HG02840 (cell line): ENCODE measurements at regions not wholly inside any gene's neighbourhood (a gene's known extent, or its start where the extent isn't known, plus 50 kb on each side); places are given as distances from the start of the nearest gene placed in this dataset.
"Not testable (repeated sequence)": the region's sequence is repeated elsewhere in the genome, so short reads cannot be mapped to it uniquely, and the experiment has no call there.

ENCODE experiments used
- ATAC-seq: cut with Tn5 transposase; IDR thresholded peaks from one replicate; pipeline ENCODE4 v1.9.1; 2021; ENCODE audit warnings: mild to moderate bottlenecking, moderate library complexity, moderate number of reproducible peaks; ENCODE audit not compliant: unreplicated experiment, low FRiP score

DNA sequence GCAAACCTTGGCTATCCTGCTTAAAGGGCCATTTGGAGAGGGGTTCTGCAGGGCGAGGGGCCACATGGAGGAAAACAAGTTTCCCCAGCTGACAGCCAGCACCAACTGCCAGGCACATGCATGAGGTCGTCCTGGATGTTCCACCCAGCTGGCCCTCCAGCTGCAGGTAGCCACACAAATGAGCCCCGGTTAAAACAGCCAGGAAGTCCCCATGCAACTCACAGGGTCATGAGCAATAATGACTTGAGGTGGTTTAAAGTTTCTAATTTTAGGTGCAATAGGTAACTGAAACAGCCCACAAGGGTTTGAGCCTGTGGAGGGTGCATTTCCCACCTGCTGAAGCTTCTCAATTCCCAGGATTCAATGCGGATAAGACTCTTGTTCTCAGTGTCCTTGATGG lies 160.8 kb upstream of the CCZ1B start:
- not testable (repeated sequence) for ATAC-seq

DNA sequence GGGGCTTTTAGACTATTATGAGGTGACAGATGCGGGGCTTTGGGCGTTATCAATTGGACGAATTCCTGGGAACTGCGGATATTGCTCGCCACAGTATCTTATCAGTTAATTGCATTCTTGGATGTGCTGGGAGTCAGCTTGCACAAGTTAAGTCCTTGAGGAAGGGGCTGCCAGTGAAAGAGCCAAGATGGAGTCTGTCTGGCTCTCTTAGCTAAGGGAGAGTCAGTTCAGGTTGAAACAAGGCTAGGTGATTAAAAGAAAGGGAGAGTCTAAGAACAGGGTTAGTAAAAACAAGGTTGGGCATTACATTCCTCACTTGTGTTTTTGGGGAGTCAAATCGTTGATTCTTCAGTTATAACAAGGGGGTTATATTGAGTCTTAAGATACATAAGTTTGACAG lies 162.5 kb upstream of the CCZ1B start:
- not testable (repeated sequence) for ATAC-seq

DNA sequence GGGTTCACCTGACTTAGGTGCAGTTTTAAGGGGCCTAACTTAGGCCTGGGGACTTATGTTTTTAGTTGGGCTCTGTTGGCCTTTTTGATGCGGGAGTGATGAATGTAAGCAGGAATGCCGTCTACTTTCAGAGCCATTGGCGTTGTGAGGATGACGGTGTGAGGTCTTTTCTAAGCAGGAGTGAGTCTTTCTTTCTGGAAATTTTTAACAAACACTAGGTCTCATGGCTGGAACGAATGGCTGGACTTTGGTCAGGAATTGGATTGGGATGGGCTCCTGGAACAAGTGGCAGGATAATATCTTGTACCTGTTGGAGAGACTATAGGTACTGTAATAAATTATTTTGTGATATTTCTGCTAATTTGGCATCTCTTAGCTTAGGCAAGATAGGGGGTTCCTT lies 163.9 kb upstream of the CCZ1B start:
- not testable (repeated sequence) for ATAC-seq

DNA sequence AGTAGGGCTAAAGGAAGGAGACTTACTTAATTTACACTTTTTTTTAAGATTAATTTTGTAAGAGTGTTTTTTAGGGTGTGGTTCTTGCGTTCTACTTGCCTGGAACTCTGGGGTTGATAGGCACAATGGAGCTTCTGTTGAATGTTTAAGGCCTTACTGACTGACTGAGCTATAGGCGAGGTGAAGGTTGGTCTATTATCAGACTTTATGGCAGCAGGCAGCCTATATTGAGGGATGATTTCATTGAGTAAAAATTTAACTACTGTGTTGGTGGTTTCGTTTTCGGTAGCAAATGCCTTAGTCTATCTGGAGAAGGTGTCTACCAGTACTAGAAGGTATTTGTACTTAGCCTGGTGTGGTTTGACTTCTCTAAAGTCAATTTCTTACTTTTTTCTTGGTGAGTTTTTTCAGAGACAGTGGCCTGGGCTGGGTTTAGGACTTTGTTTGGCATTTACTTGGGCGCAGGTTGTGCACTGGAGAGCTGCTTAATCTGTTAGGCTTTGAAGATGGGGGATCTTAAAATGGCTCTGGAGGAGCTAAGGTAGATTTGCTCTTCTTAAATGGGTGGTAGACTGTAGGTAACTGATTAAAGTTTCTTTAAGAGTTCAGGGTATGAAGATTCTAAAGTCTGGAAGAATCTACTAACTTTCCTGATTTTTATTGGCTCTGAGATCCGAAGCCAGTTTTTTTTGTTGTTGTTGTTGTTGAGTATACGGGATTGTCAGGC lies 164.5 kb upstream of the CCZ1B start:
- not testable (repeated sequence) for ATAC-seq

DNA sequence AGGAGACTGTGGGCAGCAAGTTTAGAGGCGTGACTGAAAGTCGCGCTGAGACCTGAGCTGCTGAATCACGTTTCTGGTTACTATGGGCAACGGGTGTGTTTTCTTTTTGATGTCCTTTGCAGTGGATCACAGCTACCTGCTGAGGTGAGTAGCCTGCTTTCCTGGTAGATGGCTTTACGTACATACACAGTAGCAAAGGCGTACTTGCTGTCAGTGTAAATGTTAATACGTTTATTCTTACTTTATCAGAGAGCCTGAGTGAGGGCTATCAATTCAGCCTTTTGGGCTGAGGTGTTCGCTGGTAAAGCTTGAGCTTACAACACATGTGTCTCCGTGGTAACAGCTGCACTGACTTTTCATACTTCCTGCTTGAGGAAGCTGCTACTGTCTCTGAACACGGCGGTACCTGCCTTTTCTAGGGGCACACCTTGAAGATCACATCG lies 165.1 kb upstream of the CCZ1B start:
- not testable (repeated sequence) for ATAC-seq

DNA sequence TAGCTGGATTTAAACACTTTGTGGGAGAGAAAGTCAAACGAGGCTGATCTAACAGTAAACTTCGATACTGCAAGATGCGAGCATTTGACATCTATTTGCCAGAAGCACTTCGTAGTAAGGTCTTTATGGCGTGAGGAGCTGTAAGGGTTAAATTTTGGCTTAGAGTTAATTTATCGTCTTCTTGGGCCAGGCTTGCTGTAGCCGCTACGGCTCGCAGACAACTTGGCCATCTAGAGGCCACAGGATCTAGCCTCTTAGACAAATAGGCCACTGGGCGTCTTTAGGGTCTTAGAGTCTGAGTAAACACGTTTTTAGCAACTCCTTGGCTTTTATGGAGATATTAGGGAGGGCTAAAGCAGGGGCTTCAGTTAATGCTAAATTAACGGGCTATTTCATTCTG lies 165.6 kb upstream of the CCZ1B start:
- not testable (repeated sequence) for ATAC-seq

DNA sequence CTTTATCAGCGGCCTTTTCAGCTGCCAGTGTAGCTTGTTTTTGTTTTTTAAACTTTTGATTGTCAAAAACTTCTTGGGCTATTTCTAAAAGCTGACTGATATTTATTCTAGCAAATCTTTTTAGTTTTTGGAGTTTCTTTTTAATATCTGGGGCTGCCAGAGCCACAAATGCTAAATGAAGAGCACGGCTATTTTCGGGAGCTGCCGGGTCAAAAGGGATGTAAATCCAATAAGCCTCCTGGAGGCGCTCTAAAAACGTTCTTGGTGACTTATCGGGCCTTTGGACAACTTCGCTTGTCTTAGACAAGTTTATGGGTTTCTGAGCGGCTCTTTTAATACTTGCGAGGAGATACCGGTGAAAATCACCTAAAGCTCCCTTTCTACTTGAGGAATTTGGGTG lies 166.1 kb upstream of the CCZ1B start:
- ATAC-seq = not testable (repeated sequence)

DNA sequence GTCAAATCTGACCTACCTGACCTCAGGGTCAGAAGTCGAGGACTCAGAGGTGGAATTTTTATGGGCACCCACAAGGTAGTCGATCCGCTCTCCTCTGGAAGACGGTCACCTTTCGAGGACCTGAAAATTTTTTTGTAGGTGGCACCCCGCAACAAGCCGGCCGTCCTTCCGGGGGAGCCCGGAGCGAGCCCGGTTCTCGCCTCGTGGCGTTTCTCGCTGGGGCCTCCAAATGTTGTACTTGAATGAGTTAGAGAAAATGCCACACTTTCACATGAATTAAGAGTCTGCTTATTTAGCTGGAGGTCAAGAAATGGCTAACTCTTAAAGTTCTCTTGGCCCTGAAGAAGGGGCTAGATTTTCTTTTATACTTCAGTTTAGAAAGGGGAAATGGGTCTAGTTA lies 169.0 kb upstream of the CCZ1B start:
- ATAC-seq = not testable (repeated sequence)

DNA sequence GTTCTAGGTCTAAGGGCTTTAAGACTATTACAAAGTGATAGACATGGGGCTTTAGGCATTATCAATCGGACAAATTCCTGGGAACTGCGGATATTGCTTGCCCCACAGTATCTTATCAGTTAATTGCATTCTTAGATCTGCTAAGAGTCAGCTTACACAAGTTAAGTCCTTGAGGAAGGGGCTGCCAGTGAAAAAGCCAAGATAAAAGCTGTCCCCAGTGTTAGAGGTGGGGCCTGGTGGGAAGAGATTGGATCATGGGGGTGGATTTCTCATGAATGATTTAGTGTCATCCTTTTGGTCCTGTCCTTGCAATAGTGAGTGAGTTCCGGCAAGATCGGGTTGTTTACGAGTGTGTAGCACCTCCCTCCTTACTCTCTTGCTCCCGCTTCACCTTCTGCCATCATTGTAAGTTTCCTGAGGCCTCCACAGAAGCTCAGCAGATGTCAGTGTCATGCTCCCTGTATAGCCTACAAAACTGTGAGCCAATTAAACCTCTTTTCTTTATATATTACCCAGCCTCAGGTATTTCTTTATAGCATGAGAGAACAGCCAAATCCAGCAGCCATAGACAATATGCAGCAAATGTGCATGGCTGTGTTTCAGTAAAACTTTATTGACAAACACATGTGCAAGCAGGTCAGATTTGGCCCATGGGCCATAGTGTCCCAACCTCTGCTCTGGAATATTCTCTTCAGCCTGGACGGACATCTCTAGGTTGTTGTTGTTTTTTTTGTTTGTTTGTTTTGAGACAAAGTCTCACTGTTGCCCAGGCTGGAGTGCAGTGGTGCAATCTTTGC lies 169.6 kb upstream of the CCZ1B start:
- ATAC-seq = not testable (repeated sequence)

DNA sequence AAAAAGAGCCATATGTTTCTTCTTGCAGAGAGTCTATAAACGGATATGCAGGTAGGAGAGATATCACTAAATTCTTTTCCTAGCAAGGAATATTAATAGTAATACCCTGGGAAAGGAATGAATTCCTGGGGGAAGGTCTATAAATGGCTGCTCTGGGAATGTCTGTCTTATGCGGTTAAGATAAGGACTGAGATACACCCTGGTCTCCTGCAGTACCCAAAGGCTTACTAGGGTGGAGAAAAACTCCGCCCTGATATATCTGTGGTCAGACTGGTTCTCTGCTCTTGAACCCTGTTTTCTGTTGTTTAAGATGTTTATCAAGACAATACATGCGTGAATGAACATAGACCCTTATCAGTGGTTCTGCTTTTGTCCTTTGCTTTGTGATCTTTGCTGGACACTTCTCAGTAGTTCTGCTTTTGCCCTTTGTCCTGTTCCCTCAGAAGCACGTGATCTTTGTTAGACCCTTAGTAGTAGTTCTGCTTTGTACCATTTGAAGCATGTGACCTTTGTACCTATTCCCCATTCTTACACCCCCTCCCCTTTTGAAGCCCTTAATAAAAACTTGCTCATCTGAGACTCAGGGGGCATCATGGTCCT lies 173.1 kb upstream of the CCZ1B start:
- ATAC-seq = not testable (repeated sequence)

DNA sequence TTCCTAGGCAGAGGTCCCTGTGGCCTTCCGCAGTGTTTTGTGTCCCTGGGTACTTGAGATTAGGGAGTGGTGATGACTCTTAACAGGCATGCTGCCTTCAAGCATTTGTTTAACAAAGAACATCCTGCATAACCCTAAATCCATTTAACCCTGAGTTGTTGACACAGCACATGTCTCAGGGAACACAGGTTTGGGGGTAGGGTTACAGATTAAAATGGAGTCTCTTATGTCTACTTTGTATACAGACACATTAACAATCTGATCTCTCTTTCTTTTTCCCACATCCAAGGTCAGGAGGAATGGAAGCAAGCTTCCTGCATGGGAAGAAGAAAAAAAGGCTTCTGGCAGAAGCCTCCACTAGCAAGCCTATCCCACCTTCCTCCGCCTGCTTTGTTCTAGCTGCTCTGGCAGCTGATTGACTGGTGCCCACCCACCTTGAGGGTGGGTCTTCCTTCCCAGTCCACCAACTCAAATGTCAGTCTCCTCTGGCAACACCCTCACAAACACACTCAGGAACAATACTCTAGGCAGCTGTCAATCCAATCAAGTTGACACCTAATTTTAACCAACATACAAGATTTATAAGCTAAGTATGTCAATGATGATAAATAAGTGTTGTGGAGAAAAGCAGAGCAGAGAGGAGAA lies 176.5 kb upstream of the CCZ1B start:
- no peak for ATAC-seq

DNA sequence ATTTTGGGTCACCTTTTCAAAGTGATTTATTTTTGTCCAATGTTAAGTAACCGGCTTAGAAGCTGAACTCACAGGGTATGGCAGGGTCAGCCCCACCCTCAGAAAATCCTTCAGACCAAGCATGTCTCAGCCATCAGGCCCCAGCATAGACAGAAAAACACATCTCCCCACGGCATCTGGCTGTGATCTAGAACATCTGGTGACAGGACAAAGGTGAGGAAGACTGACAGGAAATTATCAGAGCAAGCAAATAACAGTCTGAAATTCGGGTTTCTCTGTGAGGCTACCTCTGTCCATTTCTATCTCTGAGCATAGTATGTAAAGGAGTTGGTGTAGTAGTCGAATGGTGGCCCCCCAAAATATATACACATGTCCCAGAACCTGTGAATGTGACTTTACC lies 177.0 kb upstream of the C1GALT1 start:
- ATAC-seq = no peak

DNA sequence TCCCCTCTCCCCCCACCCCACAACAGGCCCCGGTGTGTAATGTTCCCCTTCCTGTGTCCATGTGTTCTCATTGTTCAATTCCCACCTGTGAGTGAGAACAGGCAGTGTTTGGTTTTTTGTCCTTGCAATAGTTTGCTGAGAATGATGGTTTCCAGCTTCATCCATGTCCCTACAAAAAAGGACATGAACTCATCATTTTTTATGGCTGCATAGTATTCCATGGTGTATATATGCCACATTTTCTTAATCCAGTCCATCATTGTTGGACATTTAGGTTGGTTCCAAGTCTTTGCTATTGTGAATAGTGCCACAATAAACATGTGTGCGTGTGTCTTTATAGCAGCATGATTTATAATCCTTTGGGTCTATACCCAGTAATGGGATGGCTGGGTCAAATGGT lies 176.4 kb upstream of the C1GALT1 start:
- ATAC-seq = not testable (repeated sequence)

DNA sequence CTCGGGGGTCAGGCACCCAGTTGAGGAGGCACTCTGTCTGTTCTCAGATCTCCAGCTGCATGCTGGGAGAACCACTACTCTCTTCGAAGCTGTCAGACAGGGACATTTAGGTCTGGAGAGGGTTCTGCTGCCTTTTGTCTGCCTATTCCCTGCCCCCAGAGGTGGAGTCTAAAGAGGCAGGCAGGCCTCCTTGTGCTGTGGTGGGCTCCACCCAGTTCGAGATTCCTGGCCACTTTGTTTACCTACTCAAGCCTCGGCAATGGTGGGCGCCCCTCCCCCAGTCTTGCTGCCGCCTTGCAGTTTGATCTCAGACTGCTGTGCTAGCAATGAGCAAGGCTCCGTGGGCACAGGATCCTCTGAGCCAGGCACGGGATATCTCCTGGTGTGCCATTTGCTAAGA lies 171.1 kb upstream of the C1GALT1 start:
- not testable (repeated sequence) for ATAC-seq

DNA sequence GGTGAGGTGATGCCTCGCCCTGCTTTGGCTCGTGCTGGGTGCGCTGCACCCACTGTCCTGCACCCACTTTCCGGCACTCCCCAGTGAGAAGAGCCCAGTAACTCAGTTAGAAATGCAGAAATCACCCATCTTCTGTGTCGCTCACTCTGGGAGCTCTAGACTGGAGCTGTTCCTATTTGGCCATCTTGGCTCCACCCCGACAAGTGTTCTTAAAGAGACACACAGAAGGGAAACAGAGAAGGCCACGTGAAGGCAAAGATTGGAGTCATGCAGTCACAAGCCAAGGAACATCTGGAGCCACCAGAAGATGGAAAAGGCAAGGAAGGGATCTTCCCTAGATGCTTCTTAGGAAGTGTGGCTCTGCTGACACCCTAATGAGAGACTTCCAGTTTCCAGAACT lies 170.6 kb upstream of the C1GALT1 start:
- not testable (repeated sequence) for ATAC-seq

DNA sequence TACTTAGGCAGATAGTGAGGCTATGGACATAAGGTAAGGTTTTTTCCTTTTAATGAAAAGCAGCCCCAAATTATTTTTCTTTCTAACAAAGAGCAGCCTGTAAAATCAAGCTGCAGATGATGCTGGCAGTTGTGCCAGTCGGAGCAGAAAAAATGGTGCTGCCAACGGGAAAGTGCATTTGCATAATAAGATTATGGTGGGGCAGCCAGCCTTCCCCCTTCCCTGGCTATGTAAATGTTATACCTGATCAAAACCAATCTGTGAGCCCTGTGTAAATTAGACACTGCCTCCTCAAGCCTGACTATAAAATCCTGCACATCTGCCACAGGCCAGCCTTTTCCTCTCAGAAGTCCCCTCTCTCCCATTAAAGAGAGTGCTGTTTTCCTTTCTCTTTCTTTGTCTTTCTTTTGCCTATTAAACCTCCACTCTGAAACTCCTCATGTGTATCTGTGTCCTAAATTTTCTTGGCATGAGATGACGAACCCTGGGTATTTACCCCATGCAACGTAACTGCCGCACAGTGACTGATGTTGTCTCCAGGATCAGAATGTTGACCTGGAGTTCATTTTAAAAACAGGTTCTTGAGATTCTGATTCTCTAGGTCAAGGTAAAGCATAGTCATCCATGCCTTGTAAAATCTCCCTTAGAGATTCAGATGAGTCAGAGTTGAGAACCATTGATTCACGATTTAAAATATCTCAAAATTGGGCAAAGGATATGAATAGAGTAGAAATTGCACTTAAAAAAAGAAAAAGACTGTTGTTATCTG lies 167.3 kb upstream of the C1GALT1 start:
- ATAC-seq = no peak

DNA sequence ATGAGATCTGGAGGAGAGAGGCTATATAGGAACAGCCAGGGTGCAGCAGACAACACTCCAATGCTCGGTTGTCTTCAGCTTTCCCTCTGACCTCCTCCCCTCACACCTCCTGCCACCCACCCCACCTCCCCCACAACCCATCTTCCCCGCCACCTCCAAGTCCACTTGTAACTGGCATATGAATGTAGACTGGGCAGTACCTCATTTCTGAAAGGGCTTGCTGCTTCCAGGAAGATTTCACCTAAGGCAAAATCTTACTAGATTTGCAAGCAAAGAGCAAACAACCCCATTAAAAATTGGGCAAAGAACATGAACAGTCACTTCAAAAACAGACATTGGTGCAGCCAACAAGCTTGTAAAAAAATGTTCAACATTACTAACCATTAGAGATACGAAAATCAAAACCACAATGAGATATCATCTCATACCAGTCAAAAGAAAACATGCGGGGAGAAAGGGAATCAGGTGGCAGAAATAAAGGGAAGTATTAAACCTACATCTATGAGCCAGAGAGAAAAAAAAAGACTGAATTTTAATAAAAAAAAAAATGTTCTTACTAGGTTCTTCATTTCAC lies 164.6 kb upstream of the C1GALT1 start:
- no peak for ATAC-seq

DNA sequence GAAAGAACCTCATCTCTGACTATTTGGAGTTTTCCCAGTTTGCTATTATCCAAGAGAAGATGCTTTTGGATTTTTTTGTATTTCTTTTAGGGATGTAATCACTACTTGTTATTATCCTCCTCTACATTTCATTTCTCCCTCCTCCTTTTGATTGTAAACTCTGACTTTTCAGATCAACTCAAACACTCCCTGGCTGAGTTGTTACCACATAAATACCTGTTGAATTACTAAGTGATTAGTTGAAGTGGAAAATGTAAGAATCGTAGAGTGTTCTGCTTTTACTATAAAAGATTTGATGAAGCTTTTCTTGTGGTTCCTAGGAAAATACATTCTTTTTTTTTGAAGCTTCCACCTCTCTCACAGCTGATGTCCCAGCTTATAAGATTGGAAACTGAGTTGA lies 164.1 kb upstream of the C1GALT1 start:
- no peak for ATAC-seq

DNA sequence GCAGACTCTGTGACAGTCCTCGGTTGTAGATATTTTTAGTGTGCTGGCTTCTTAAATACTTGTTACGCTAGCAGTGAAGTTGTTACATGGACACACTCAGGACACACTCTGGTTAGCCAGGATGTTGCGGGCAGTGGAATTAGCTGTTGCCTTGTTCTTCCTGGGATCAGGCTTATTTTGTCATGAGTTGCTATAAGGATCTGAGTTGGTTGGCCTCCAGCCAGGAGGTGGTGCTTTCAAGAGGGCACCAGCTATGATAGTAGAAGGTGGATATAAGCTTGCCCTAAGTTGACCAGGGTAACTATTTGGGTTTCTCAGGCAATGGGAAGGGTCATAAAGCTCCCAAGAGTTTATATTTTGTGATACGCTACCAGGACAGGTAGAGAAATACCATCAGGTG lies 150.1 kb upstream of the C1GALT1 start:
- ATAC-seq = no peak

DNA sequence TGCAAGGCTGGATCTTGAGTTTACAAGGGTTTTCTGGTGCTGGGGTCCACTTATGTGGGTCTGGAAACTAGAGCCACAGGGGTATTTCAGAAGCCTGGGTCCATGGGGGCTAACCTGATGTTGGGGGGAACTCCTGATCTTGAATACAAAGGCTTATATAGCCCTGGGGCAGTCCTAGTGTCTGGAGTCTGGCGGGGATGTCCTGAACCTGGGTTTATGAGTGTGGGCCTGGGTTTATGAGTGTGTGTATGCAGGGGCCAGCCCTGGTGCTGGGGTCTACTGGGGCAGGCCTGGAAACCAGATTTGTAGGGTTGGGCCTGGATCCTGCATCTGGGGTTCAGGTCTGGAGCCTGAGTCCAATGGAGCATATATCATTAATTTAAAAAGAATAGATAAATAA lies 146.5 kb upstream of the C1GALT1 start:
- ATAC-seq = no peak
